Stomach (tissue), 4 donors: ENCODE measurements at regions not wholly inside any gene's neighbourhood (a gene's known extent, or its start where the extent isn't known, plus 50 kb on each side); places are given as distances from the start of the nearest gene placed in this dataset.

Source experiments
- CTCF ChIP-seq, 7 experiments: fragments of 450-650 bp in 4 of 7; fragments of 200-600 bp in 3 of 7; sonication (generic) in 3 of 7; IDR thresholded peaks; one replicate each; pipeline ENCODE4 v1.5.1; 2016 to 2019; ENCODE audit warnings: antibody characterized with exemption in 7 of 7, control low read depth in 2 of 7, mild to moderate bottlenecking in 1 of 7
- POLR2AphosphoS5 ChIP-seq, 3 donors: sonication (generic); formaldehyde crosslinking; IDR thresholded peaks; one replicate each; pipeline ENCODE4 v1.6.1; 2016; ENCODE audit warnings: antibody characterized with exemption in 3 of 3

GRCh38 chr2:66073172-66073571 is 361.8 kb upstream of the MEIS1 start:
- TF ChIP-seq POLR2AphosphoS5 (IDR thresholded peaks at IDR 0.05) = no peak
- no peak for TF ChIP-seq CTCF (IDR thresholded peaks at IDR 0.05)
